MM.1S (cell line): ENCODE measurements at regions not wholly inside any gene's neighbourhood (a gene's known extent, or its start where the extent isn't known, plus 50 kb on each side); places are given as distances from the start of the nearest gene placed in this dataset.

ENCODE experiments used
- CTCF ChIP-seq: fragments of 300-600 bp; sonication (generic); IDR thresholded peaks from 2 replicates; pipeline ENCODE4 v1.5.1; 2016; ENCODE audit warnings: antibody characterized with exemption, low read length, mixed read lengths
- EZH2 ChIP-seq: fragments of 300-600 bp; sonication (generic); optimal IDR thresholded peaks from 2 replicates; pipeline ENCODE3; 2017; ENCODE audit warnings: low read depth, mild to moderate bottlenecking, antibody characterized with exemption, low read length, mixed read lengths
- EZH2phosphoT487 ChIP-seq: fragments of 300-600 bp; sonication (generic); IDR thresholded peaks from 2 replicates; pipeline ENCODE4 v1.6.1; 2018; ENCODE audit warnings: antibody characterized with exemption, low read length

GRCh38 chr5:18088020-18088579 lies 453.8 kb downstream of the TAF11L14 start:
- TF ChIP-seq CTCF (no peak), EZH2 (no peak), EZH2phosphoT487 (no peak)
